ENCODE measurements at regions not wholly inside any gene's neighbourhood (a gene's known extent, or its start where the extent isn't known, plus 50 kb on each side); places are given as distances from the start of the nearest gene placed in this dataset.

DNA sequence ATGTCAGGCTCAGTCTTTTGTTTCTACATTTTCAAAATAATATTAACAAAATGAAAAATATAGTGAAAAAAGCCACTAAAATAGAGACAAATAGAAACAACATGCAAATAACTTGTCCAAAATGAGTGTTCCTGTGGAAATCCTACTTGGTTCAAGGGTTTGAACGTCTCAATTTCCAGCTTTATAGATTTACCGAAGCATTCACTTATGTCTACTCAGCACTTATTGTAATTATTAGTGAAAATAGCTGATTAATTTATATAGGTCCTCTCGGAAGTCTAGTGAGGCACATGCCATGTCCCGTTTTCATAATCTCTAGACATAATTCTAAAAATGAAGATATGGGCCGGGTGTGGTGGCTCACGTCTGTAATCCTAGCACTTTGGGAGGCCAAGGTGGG, 99.9 kb upstream of the NFIB start:
- TF ChIP-seq, protein P1, sequence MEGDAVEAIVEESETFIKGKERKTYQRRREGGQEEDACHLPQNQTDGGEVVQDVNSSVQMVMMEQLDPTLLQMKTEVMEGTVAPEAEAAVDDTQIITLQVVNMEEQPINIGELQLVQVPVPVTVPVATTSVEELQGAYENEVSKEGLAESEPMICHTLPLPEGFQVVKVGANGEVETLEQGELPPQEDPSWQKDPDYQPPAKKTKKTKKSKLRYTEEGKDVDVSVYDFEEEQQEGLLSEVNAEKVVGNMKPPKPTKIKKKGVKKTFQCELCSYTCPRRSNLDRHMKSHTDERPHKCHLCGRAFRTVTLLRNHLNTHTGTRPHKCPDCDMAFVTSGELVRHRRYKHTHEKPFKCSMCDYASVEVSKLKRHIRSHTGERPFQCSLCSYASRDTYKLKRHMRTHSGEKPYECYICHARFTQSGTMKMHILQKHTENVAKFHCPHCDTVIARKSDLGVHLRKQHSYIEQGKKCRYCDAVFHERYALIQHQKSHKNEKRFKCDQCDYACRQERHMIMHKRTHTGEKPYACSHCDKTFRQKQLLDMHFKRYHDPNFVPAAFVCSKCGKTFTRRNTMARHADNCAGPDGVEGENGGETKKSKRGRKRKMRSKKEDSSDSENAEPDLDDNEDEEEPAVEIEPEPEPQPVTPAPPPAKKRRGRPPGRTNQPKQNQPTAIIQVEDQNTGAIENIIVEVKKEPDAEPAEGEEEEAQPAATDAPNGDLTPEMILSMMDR (IDR thresholded peaks at IDR 0.05 in 2 of 3, conservative IDR thresholded peaks at IDR 0.05 in 1 of 3; ENCODE audit: insufficient read depth in 2 of 3, low read depth in 1 of 3, low read length in 3 of 3), result no peak
- TF ChIP-seq ZNF263 (CRISPR knock-in tag; IDR thresholded peaks at IDR 0.05; ENCODE audit: borderline replicate concordance) (no peak), PML (IDR thresholded peaks at IDR 0.05; ENCODE audit: low read length) (no peak), TBL1XR1 (IDR thresholded peaks at IDR 0.05; ENCODE audit: low read length in 2 of 2) (no peak), E4F1 (CRISPR knock-in tag; IDR thresholded peaks at IDR 0.05; ENCODE audit: borderline replicate concordance) (no peak), CBX3 (IDR thresholded peaks at IDR 0.05; ENCODE audit: borderline replicate concordance in 1 of 2, low read length in 2 of 2) (no peak), MTA1 (IDR thresholded peaks at IDR 0.05; ENCODE audit: borderline replicate concordance) (no peak), CBFB (CRISPR knock-in tag; IDR thresholded peaks at IDR 0.05) (no peak), ETS1 (conservative IDR thresholded peaks at IDR 0.05; ENCODE audit: control insufficient read depth, low read depth, low read length) (no peak), SPI1 (IDR thresholded peaks at IDR 0.05; ENCODE audit: borderline replicate concordance, low read depth, low read length) (no peak), RNF219 (CRISPR knock-in tag; IDR thresholded peaks at IDR 0.05) (no peak)

Data from K562 (cell line).